Omental fat pad (tissue), 3 donors: ENCODE measurements at regions not wholly inside any gene's neighbourhood (a gene's known extent, or its start where the extent isn't known, plus 50 kb on each side); places are given as distances from the start of the nearest gene placed in this dataset.

Experiments used
- ATAC-seq: fragments of 150-250 bp; one replicate; pipeline ENCODE4 v1.9.1; 2016; ENCODE audit warnings: mild to moderate bottlenecking, moderate library complexity; ENCODE audit not compliant: low FRiP score
- DNase-seq: peaks from one replicate; pipeline ENCODE4 v3.0.0-alpha.2; 2019; ENCODE audit warnings: low spot score
- TF ChIP-seq, protein P1 (sequence below), 3 donors: fragments of 450-650 bp; IDR thresholded peaks; one replicate each; pipeline ENCODE4 v1.5.1; 2016 to 2017; ENCODE audit warnings: antibody characterized with exemption in 3 of 3, mild to moderate bottlenecking in 3 of 3, moderate library complexity in 2 of 3

DNA sequence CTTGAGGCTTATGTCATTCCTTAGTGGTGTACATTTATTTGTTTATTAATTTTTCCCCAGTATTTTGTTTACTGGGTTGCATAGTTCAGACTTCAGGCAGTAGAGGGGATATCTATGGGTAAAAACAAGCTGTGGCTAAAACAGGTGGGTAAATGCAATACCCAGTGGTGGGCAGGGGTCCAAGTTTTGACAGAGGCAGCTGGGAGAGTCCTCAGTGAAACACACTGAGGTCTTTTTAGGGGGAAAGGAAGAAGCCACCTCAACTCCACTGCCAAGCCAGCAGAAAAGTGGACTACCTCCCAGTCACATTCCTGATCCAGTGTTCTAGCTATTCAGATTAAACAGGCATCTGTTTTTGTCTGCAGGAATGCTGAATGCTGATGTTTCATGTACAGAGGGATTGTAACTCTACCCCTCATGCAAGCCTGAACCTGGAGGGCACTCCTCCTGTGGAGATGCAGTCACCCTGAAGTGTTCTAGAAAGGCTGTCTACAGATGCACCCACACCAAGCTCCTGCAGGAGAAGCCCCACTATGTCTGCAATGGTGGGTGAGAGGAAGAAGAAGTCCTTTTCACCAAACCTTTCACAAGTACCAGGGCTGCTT, 757.8 kb downstream of the INHBA start:
- no peak for ATAC-seq
- no peak for DNase-seq
- TF ChIP-seq, protein P1, sequence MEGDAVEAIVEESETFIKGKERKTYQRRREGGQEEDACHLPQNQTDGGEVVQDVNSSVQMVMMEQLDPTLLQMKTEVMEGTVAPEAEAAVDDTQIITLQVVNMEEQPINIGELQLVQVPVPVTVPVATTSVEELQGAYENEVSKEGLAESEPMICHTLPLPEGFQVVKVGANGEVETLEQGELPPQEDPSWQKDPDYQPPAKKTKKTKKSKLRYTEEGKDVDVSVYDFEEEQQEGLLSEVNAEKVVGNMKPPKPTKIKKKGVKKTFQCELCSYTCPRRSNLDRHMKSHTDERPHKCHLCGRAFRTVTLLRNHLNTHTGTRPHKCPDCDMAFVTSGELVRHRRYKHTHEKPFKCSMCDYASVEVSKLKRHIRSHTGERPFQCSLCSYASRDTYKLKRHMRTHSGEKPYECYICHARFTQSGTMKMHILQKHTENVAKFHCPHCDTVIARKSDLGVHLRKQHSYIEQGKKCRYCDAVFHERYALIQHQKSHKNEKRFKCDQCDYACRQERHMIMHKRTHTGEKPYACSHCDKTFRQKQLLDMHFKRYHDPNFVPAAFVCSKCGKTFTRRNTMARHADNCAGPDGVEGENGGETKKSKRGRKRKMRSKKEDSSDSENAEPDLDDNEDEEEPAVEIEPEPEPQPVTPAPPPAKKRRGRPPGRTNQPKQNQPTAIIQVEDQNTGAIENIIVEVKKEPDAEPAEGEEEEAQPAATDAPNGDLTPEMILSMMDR (IDR thresholded peaks at IDR 0.05): no peak

DNA sequence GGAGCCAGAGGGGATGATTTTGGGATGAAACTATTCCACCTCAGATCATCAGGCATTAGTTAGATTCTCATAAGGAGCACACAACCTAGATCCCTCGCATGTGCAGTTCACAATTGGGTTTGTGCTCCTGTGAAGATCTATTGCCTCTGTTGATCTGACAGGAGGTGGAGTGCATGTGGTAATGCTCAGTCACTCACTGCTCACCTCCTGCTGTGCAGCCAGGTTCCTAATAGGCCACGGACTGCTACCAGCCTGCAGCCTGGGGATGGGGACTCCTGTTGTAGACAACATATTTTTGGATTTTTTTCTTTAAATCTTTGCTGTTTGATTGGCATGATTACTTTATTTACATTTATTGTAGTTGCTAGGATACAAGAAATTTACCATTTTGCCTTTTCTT, 765.0 kb downstream of the INHBA start:
- ATAC-seq (no peak), DNase-seq (no peak)
- TF ChIP-seq, protein P1 (IDR thresholded peaks at IDR 0.05): no peak

DNA sequence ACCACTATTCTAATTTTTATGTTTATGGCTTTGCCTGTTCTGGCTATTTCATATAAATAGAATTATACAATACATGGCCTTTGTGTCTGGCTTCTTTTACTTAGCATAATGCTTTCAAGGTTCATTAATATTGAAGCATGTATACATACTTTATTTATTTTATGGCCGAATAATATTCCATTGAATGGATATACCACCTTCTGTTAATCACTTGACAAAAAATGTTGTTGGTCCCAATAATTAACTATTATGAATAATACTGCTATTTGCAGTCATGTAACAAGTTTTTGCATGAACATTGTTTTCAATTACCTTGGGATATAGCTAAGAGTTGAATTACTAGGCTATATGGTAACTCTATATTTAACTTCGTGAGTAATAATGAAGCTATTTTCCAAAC, 767.5 kb downstream of the INHBA start:
- TF ChIP-seq, protein P1 (IDR thresholded peaks at IDR 0.05): no peak

DNA sequence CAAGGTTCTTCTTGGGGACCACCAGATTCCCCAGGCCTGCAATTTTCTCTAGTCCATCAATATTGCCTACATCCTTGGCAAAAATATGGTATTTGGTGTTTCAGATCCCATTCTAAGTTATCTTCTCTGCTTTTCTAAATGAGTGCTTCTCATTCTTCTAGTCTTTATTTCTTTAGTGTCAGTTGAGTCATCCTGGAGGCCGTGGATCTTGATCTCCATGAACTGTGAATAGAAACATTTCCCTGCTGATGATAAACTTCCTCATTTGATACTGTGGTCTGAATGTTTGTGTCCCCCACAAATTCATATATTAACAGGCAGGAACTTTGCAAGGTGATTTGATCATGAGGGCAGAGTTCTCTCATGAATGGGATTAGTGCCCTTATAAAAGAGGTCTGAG, 779.3 kb downstream of the INHBA start:
- no peak for DNase-seq
- ATAC-seq: no peak
- TF ChIP-seq, protein P1 (IDR thresholded peaks at IDR 0.05): no peak

More for the DNA sequence above, 767.5 kb downstream of the INHBA start:
- ATAC-seq (no peak), DNase-seq (no peak)

DNA sequence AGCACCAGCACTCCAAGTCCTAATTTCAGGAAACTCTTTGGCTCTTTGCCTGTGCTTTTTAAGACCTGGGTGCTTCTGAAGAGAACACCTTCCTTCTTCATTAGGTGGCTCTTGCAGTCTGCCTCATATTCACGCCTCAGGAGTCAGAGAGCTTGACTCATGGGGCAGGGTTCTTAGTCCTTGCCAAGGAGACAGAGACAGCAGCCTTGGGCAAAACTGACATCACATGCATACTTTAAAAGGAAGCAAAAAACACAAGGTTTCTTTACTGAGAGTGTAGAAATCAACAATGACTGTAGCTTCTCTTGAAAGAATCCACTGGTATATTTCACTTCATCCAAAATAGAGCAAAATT, 780.6 kb downstream of the INHBA start:
- TF ChIP-seq, protein P1 (IDR thresholded peaks at IDR 0.05): no peak
- ATAC-seq: no peak
- no peak for DNase-seq

DNA sequence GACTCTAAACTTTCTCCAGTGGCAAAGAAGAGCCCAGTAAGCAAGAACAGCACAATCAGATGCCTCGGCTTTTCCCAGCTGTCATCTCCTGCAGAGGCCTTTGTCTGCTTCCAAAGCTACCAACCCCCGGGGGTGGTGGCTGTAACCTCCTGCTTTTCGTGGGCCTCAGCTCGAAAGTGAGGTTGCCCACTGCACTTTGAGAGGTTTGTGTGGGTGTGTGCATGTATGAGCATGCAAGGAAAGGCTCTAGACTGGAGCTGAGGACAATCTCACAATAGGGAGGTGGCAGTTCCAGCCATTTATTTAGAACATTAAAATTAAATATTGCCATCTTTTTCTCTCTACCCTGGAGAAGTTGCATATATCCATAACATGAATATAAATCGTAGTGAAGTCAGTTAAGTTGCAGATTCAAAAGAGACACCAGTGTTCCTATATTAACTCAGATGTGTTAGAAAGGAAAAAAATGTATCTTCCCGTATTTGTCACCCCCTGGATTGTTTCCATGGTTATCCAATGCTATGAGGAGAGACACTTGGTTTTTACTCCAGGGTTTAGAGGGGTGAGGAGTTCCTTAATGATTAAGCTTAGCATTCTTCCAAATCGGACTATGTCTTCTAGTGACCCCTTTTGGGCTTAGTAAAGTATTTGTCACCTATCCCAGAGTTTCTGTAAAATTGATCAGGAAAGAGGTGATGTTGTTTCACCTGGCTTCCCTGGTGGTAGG, 781.1 kb downstream of the INHBA start:
- TF ChIP-seq, protein P1 (IDR thresholded peaks at IDR 0.05): no peak
- ATAC-seq: no peak
- DNase-seq: no peak

DNA sequence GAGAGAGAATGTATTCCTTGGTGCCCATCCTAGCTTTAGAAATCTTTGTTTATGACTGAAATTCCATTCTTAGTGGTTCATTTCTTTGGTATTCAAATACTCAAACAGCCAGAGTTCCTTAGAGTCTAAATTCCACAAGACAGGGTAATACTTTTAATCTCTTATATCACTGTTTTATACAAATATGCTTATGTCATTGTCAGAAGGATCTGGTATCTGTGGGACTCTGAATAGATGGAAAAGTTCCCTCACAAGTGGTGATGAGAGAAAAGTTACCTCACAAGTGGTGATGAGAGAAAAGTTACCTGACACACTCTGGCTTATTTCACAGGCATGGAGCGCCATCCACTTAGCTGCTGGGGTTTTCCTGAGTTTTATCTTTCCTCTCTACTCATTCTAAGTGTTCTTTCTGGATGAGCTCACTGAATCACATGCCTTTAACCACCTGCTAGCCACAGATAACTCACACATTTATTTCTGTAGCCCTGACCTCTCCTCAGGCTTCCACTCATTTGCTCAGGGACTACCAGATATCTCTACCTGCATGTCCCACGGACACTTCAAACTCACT, 784.0 kb downstream of the SUGCT start:
- ATAC-seq (peak; percentile 44), DNase-seq (no peak)
- TF ChIP-seq, protein P1 (IDR thresholded peaks at IDR 0.05): no peak
